GM21825 (cell line): ENCODE measurements at regions not wholly inside any gene's neighbourhood (a gene's known extent, or its start where the extent isn't known, plus 50 kb on each side); places are given as distances from the start of the nearest gene placed in this dataset.

Experiments used
- ATAC-seq: cut with Tn5 transposase; IDR thresholded peaks from one replicate; pipeline ENCODE4 v1.9.1; 2021; ENCODE audit warnings: mild to moderate bottlenecking, moderate library complexity; ENCODE audit not compliant: unreplicated experiment

DNA sequence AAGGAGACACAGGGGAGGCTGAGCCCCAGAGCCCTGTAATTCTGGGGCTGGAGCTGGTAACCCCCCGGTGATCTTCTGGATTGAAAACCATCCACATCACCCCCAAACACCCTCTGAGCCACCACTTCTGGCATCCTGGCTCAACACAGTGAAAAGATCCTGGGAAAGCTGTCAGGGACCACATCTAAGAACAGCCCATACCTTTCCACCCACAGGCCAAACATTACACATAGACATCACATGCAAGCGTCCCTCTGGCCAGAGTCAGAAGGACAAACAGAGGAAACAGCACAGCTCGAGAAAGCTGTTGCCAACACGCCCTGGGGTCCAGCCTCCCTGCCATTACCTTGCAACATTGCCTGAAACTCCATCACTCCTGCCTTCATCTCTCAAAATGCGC is 469.5 kb downstream of the SOX6 start:
- ATAC-seq: no peak

DNA sequence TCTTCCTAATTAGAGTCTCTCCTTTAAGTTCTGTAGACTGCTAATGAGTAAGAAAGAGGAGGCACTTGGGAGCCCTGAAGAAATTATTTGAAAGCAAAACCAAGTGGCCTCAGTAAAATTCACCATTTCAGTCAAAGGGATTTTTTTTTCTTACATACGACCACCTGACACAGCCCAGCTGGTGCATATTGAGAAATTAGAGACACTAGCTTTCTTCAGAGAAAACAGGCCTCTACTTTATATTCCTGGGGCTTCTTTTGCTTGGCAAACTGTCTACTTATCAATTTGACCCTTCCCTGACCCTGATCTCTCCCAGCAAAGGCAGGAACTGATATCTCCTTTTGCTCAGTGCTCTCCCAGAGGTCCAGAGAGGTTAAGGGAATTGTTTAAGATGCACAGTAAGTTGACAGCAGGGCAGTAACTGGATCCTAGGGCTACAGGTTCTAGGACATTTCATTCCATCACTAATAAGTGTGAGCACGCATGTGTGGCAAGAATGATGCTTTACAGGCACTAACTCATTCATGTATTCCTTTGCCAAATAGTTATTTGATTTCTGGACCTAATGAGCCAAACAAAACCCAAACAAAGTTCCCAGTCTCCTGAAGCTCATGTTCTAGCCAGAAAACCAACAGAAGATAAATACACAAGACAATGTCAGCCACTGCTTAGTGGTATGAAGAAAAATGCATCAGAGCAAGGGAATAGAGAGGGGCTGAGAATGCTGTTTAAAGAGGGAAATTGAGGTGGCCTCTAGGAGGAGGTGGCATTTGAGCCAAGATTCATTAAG is 467.6 kb downstream of the SOX6 start:
- no peak for ATAC-seq

DNA sequence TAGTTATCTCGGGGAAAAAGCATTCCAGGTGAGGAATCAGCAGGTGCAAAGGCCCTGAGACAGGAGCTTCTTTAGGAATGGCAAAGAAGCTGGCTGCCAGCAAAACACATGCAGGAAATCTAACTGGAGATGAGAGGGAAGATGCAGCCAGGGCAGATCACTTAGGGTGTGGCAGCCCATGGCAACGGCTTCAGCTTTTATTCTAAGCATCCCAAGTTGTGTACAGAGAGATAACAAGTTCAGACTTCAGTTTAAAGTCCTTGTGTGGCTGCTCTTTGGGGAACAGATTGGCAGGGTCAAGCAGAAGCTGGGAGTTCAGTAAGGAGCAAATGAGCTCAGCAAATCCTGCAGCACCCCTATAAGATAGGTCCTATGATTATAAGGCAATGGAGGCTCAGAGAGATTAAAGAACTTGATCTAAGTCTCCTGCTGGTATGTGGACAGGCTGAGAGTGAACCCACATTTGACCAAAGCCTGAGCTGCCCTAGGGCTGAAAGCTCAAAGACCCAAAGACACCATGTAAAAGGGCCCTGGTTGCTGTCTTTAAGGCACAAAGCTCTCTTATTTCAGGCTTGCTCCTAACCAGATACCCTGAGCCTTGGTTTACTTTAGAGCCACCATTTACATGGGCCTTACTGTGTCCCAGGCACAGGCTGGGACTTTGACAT is 466.8 kb downstream of the SOX6 start:
- no peak for ATAC-seq

DNA sequence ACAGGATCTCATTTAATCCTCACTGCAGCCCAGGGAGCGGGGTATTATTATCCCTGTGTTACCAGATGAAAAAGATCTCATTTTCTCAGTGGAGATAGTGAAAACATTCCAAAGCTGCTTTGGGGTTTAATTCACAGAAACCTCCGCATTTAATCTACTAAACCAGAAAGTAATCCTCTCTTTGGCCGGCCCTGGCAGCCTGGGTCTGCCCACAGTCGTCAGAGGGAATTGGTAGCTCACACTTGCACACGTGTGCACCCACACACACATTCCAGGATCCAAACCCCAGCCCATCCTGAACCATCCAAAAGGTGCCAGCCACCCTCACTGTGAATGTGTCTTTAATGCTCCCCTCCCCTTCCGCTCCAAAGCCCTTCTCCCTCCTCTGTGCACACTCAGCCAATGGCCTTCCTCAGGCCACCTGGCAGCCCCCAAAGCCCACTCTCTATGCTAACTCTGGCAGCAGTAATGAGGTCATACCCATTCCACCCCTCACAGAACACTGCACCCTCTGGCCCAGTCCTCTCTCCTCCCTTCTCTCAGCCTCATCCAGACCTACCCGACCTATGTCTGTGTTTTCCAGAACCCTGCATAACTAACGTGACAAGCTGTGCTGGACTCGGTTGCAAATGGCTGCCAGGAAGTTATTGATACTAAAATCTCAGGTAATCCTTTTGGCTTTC is 466.2 kb downstream of the SOX6 start:
- no peak for ATAC-seq

DNA sequence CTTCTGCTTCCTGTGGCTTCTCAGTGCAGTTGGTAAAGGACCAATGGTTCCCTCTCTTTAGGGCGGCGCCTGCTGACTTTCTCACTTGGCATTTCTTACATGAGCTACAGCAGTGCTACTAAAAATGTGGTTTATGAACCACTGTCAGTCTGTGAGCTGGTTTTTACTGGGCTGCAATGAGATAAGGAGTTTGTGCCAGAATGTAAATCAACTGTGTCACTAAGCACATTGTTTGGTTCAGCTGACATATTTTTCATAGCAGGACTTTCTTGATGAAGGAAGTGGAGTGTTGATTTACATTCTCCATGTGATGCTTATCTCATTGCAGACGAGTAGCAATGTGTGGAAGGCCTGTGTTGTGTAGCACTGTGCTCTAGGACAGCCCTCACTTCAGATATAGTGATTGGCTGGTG is 463.3 kb downstream of the SOX6 start:
- no peak for ATAC-seq

DNA sequence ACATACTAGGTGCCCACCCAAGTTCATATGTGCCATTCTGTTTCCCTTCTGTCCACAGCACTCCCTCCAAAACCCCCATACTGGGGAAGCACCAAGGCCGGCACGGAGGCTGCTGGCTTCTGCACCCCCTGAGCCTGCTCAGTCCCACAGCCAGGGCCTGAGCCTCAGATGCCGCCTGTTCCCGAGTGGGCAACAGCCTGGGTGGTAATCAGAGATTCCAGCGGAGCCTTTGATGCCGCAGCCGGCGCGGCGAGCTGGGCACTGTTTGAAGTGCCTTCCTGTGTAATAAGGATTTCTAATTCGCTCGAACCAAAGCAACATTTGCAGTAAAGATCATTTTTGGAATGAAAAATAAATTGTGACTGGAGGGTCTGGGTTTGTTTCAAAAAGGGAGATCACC is 460.3 kb downstream of the SOX6 start:
- ATAC-seq: no peak

DNA sequence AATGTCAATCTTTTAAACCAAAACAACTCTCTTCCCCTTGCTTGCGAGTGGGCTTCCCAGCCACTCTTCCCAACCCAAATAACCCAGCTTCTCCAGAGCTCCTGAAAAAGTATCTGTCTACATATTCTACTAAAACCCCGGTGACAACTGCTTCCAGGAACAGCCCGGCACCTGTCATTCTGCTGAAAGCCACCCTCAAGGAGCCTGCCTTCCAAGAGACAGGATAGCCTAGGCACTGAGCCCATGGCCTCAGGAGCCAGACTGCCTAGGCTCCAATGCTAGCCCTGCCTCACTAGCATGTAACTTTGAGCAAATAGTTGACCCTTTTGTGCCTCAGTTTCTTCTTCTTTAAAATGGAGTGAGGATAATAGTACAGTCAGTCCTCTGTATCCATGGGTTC is 459.8 kb downstream of the SOX6 start:
- ATAC-seq: no peak

DNA sequence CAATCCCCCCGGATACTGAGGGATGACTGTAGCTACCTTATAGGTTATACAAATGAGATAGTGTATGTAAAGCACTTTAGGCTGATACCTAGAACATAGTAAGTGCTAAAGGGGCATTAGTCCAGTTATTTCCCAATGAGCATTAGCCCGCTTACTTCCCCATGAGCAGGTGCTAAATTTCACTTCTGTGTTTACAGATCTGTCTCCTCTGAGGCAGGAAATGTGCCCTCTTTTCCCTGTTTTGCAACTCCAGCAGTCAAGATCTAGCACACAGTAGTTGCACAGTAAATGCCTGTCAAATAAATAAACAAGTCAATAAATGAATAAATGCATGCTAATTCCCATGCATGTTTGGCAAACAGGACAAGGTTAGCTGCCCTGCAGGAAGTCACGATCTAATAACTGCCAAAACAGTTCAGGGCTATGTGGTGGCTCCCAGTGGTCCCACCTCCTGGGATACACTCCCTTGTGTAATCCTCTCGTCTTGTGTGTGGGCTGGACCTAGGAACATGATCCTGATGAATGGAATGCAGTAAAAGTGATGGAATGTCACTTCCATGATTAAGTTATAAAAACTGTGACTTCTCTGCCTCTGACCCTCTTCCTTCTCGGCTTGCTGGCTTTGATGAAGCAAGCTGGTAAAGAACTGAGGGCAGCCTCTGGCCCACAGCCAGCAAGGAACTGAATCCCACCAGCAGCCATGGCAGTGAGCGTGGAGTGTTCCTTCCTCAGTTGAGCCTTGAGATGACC is 459.0 kb downstream of the SOX6 start:
- no peak for ATAC-seq

DNA sequence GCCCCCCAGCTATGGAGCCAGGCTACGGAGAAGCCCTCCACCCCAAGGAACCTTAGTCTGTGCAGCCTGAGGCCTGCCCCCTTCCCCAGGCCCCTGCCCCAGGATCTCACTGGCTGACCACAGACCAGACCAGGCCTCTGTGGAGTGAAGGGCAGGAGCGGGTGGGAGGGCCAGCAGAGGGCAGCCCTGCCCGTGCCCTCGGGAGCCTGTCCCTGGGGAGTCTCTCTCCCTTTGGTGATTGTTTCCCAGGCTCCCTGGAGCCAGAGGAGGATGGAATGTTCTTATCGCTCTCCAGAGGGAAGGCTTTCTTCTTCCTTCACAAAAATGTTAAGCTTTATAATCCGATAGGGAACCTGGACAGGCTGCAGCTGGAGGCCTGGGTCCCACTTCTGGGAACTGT is 455.3 kb downstream of the SOX6 start:
- no peak for ATAC-seq

DNA sequence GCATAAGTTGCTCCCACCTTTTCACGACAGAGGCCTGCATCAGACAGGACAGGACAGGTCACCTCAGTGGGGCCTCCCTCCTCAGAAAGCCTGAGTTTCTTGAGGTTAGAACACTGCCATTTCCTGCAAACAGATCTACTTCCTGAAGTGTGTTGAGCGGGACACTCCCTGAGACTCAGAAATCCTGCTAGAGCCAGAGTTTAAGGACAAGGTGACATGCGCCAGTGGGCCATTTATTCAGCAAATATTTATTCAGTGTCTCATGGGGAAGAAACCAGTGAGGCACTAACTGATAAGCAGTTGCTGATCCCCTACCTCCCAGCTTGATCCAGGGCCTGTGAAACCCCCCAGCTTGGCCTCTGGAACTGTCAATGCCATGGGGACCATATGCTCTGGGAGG is 454.6 kb downstream of the SOX6 start:
- no peak for ATAC-seq

DNA sequence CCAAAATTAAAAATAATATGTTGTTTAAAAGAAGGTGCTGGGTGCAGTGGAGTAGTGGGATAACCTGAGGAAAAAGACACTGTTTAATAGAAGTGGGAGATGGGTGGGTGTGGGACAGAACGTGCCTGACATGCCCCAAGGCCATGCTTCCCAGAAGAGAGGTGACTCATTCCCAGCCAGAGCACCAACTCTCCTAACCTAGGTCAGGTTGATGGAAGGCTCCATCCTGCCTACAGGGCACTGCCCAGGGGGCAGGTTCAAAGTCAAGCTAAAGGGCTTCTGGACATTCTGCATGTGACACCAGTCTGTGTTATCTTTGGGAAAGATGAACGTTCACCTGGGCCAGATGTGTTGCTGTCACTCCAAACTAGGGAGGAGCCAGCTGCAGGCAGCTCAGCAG is 453.1 kb downstream of the SOX6 start:
- no peak for ATAC-seq

DNA sequence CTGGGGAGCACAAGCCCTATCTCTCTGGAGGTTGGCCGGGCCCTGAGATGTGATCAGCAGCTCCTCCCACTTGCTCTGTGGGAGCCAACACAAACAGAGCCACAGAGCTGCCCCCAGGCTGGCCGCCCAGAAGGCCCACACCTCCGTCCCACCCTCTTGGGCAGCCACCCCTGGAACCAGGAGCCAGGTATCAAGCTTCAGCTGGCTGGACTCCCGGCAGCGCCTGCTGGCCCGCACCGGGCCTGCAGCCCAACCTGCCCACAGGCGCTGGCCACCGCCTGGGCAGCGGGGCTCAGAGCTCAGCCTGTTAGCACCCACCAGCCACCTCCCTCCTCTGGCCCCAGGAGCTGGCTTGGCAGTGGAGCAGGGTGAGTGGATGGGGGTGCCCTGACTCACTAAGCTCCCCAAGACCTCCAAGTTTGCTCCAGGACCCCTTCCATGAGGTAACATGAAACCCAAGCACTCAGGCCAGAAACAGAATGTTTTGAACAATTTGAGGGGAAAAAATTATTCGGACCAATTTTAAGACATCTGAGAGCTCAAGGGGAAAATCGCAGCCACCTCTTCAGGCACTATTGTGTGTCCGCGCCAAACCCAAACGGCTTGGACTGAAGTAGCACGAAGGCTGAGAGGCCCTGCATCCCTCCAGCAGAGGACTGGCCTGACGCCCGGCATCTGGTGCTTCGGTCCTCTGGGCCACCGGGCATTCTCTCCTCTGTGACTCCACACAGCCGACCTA is 450.8 kb downstream of the SOX6 start:
- ATAC-seq: no peak

DNA sequence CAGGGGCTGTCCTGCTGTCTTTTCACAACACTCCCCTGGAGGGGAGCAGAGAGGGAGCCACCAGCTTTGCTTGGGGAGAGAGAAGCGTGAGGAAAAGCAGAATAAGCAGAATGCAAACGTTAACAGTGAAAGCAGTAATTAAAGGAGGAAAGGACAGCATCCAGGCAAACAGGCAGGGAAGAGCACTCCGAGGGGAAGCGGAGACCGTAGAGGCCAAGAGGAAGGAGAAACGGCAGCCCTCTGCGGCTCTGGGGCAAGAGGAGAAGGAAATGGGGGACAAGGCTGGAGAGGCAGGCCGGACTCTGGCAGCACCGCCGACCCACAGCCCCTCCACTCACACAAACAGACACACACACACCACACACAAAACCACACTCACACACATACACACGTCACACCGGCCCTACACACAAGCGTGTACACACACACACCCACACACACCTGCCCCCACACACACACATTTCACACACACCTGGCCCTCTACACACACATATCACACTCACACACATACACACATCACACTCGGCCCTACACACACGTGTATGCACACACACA is 449.8 kb downstream of the SOX6 start:
- no peak for ATAC-seq

DNA sequence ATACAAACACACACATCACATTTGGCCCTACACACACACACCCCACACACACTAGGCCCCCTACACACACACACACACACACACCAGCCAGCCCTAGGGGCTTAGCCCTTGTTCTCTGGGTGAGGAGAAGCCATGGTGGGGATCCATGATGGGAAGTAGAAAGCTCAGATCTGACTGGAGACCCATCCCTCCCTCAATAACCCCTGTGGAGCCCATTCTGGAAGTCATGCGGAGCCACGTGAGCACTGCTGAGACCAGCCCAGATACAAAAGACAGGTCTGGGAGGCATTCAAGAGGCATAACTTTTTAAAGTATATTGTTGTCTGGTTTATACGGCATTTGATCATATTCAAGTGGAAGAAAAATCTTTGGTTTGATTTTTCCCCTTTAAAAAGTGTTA is 448.5 kb downstream of the SOX6 start:
- no peak for ATAC-seq

DNA sequence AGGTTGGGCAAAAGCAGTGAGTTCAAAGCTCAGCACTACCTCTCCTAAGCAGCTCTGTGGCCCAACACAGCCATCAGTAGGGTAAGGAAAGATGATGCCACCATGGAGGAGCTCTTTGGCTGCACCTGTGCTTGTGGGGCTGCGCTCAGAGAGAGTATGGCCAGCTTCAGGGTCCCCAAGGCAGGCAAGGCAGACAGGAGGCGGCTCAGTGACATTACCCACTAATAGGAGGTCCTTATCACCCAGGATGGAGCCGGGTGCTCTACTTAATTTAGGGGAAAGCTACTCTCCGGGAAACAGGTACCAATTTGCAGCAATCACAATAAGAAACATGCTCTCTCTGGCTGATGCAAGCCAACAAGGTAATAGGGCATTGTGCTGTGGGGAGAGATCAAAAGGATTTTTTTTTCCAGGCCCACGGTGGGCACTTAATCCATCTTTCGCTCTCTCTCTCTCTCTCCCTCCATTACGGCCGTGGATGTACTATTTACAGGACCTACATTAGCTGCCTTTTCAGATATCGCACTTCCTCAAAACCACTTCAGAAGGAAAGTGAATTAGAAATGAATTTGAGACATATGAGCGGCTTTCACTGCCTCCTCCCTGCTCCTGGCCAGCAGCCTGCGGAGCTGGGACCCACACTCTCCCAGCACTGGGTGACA is 446.3 kb downstream of the SOX6 start:
- no peak for ATAC-seq

DNA sequence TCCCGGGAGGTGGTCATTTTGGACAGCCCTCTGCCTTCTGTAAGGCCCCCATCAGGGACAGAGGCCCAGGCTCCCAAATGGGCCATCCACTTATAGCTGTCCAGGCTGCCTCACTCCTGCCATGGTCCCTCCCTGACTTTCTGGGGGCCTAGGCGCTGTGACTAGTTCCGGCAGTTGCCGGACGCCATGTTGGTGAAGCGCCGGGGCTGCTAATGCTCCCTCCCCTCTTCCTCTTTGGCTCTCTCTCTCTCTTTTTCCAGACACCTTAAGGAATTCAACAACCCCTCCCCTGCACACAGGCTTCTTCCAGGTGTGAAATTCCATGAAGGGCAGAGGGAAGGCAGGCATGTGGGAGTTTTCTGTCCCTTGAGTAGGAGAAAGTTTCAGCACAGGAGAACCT is 445.6 kb downstream of the SOX6 start:
- ATAC-seq: no peak

DNA sequence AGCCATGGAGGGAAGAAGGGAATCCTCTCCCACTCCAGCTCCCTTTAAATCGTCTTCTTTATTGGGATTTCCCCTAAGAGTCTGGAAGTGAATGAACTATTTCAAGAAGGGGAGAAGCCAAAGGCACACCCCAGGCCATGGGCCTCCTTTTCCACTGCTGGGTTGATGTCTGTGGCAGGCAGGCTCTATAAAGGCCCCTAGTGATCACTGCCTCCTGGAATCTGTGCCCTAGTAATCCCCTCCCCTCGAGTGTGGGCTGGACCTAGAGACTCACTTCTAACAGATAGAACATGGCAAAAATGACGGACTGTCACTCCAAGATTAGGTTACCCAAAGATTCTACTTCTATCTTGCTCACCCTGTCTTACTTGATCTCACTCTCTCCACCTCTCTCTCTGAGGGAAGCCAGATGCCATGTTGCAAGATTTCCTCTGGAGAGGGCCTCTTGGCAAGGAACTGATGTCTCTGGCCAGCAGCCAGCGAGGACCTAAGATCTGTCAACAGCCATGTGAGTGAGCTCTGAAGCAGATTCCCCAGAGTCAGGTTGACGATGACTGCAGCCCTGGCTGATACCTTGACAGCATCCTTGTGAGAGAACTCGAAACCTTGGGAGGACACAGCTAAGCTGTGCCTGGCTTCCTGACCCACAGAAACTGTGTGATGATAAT is 444.8 kb downstream of the SOX6 start:
- ATAC-seq: no peak

DNA sequence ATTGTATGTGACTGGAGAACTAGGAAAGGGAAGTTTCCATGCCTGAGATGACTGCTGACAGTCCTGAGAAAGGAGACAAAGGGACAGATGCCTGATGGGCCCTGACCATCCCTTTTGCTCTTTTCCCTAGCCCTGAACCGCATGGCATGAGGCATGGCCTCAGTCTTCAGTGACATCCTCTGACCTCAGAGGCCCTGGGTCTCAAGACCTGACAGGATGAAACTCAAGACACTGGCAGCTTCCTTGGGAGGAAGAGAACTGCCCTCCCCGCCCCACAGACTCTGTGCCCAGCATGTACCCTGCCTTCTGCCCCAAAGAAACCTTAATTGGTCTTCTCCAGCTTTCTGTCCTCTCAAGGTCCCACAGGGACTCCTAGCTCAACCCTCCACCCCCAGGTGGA is 444.1 kb downstream of the SOX6 start:
- ATAC-seq: no peak

DNA sequence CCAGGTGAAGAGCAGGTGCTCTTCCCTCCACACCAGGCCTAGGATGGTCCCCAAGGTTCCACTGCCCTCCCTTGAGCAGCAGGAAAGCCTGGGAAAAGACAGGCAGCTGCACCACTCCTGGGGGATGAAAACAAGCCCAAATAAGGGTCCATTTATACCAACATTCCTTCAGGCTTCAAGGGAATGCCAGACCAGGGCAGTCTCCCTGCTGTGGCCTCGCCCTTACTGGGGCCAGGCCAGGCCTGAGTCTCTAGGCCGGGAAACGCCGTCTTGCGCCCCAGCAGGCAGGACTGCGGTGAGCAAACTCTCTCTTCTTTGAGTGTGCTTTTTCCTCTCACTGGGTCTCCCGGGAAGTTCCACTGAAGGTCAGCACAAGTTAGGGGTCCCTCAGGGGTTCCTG is 443.5 kb downstream of the SOX6 start:
- ATAC-seq: no peak
